H1 (cell line): ENCODE measurements at regions not wholly inside any gene's neighbourhood (a gene's known extent, or its start where the extent isn't known, plus 50 kb on each side); places are given as distances from the start of the nearest gene placed in this dataset.

Experiments
- CTCF ChIA-PET: fragments of 300-600 bp; sonication (Branson Sonifier 250); formaldehyde crosslinking; loops from one replicate; lab custom pipeline; 2021; ENCODE audit not compliant: partially characterized antibody; lab: Charles Lee
- POLR2A ChIA-PET: fragments of 300-600 bp; sonication (Branson Sonifier 250); formaldehyde crosslinking; loops from one replicate; lab custom pipeline; 2021; ENCODE audit warnings: inconsistent platforms; ENCODE audit not compliant: partially characterized antibody; lab: Charles Lee
- DNase-seq, 2 experiments: peaks; one replicate each; pipeline versions ENCODE4 v3.0.0 to v3.0.0-alpha.2; 2010 to 2022; ENCODE audit warnings: low spot score in 2 of 2, low read depth in 1 of 2, mixed read lengths in 1 of 2
- FAIRE-seq: peaks from 2 replicates; lab custom pipeline; 2011; peaks lifted over from hg19 to GRCh38; lab: Jason Lieb, UNC
- H2AFZ ChIP-seq: 2 replicates; pipeline ENCODE4 v1.8.1; 2012; ENCODE audit warnings: low read length, inconsistent platforms
- H2AK5ac ChIP-seq: 2 replicates; pipeline ENCODE4 v1.6.1; 2013; ENCODE audit warnings: low read depth, low read length
- H2BK120ac ChIP-seq: replicated peaks from 2 replicates; pipeline ENCODE3; 2013; ENCODE audit warnings: low read depth, low read length, inconsistent platforms
- H2BK12ac ChIP-seq: 2 replicates; pipeline ENCODE4 v1.6.1; 2013; ENCODE audit warnings: low read depth, low read length
- H2BK15ac ChIP-seq: 2 replicates; pipeline ENCODE4 v1.6.1; 2013; ENCODE audit warnings: low read length
- H2BK20ac ChIP-seq: 2 replicates; pipeline ENCODE4 v1.6.1; 2013; ENCODE audit warnings: low read length
- H2BK5ac ChIP-seq: 2 replicates; pipeline ENCODE4 v1.6.1; 2013; ENCODE audit warnings: low read depth, low read length
- H3K14ac ChIP-seq: 2 replicates; pipeline ENCODE4 v1.6.1; 2013; ENCODE audit warnings: inconsistent platforms; ENCODE audit not compliant: insufficient read length
- H3K18ac ChIP-seq: 2 replicates; pipeline ENCODE4 v1.6.1; 2013; ENCODE audit warnings: low read length; ENCODE audit errors: extremely low read depth
- H3K23ac ChIP-seq: 2 replicates; pipeline ENCODE4 v1.6.1; 2013; ENCODE audit warnings: inconsistent platforms; ENCODE audit not compliant: insufficient read length
- H3K23me2 ChIP-seq: 2 replicates; pipeline ENCODE4 v1.6.1; 2013; ENCODE audit warnings: low read depth, low read length
- H3K27ac ChIP-seq: 2 replicates; pipeline ENCODE4 v1.6.1; 2011; ENCODE audit warnings: low read depth, low read length, inconsistent platforms
- H3K27me3 ChIP-seq, 4 experiments: replicated peaks in 1 of 4; 1 replicate in 1 of 4; 2 replicates in 3 of 4; pipeline versions ENCODE4 v1.6.1 to v1.8.1; 2011 to 2013; ENCODE audit warnings: low read length in 3 of 4, mild to moderate bottlenecking in 3 of 4, inconsistent platforms in 2 of 4, mixed read lengths in 2 of 4, moderate library complexity in 1 of 4; ENCODE audit not compliant: control insufficient read depth in 3 of 4, insufficient read depth in 3 of 4; ENCODE audit errors: extremely low read depth in 1 of 4
- H3K36me3 ChIP-seq, 4 experiments: 2 replicates each; pipeline versions ENCODE4 v1.6.1 to v1.8.1; 2011 to 2013; ENCODE audit warnings: mild to moderate bottlenecking in 4 of 4, low read length in 3 of 4, moderate library complexity in 2 of 4, control low read depth in 1 of 4, inconsistent platforms in 1 of 4; ENCODE audit not compliant: insufficient read depth in 4 of 4, control insufficient read depth in 2 of 4
- H3K4ac ChIP-seq: replicated peaks from 2 replicates; pipeline ENCODE3; 2013; ENCODE audit warnings: low read length, low read depth, mixed read lengths, inconsistent platforms; ENCODE audit not compliant: insufficient read length
- H3K4me1 ChIP-seq, 4 experiments: replicated peaks in 1 of 4; 1 replicate in 1 of 4; 2 replicates in 3 of 4; pipeline versions ENCODE4 v1.6.1 to v1.8.1; 2011 to 2013; ENCODE audit warnings: low read length in 3 of 4, inconsistent platforms in 2 of 4, mixed read lengths in 1 of 4; ENCODE audit not compliant: insufficient read depth in 4 of 4, control insufficient read depth in 3 of 4
- H3K4me2 ChIP-seq, 2 experiments: 2 replicates each; pipeline versions ENCODE4 v1.6.1 to v1.8.1; 2011 to 2013; ENCODE audit warnings: low read depth in 2 of 2, low read length in 2 of 2, control low read depth in 1 of 2, inconsistent platforms in 1 of 2, mild to moderate bottlenecking in 1 of 2; ENCODE audit not compliant: insufficient read depth in 1 of 2
- H3K4me3 ChIP-seq, 4 experiments: fragments of 200-600, 300-600 bp in 1 of 4; sonication (generic), shearing (Covaris generic), sonication (Bioruptor Twin) in 1 of 4; 2 replicates each; pipeline versions ENCODE4 v1.5.1 to v1.8.1; 2011 to 2016; ENCODE audit warnings: low read length in 4 of 4, low read depth in 3 of 4, control low read depth in 2 of 4, inconsistent platforms in 2 of 4, mild to moderate bottlenecking in 2 of 4, mixed read lengths in 1 of 4, moderate library complexity in 1 of 4; ENCODE audit not compliant: insufficient read depth in 2 of 4; ENCODE audit errors: extremely low read depth in 1 of 4
- H3K56ac ChIP-seq: replicated peaks from 2 replicates; pipeline ENCODE3; 2013; ENCODE audit warnings: low read depth, mild to moderate bottlenecking, mixed read lengths, low read length, inconsistent platforms; ENCODE audit not compliant: insufficient read length
- H3K79me1 ChIP-seq: 2 replicates; pipeline ENCODE4 v1.6.1; 2013; ENCODE audit warnings: low read depth, low read length, control low read depth
- H3K79me2 ChIP-seq, 2 experiments: 2 replicates each; pipeline versions ENCODE4 v1.6.1 to v1.8.1; 2012 to 2013; ENCODE audit warnings: low read length in 2 of 2, mild to moderate bottlenecking in 2 of 2, inconsistent platforms in 1 of 2; ENCODE audit not compliant: insufficient read depth in 2 of 2, control insufficient read depth in 1 of 2
- H3K9ac ChIP-seq, 4 experiments: replicated peaks in 1 of 4; 1 replicate in 1 of 4; 2 replicates in 3 of 4; pipeline versions ENCODE4 v1.6.1 to v1.8.1; 2011 to 2013; ENCODE audit warnings: low read depth in 3 of 4, low read length in 3 of 4, control low read depth in 2 of 4, mild to moderate bottlenecking in 2 of 4, moderate library complexity in 2 of 4, inconsistent platforms in 1 of 4; ENCODE audit errors: extremely low read depth in 1 of 4
- H3K9me3 ChIP-seq, 2 experiments: 2 replicates each; pipeline versions ENCODE4 v1.6.1 to v1.8.1; 2012 to 2013; ENCODE audit warnings: mild to moderate bottlenecking in 2 of 2, moderate library complexity in 2 of 2, control low read depth in 1 of 2, inconsistent platforms in 1 of 2, low read depth in 1 of 2, low read length in 1 of 2, mixed read lengths in 1 of 2; ENCODE audit not compliant: insufficient read depth in 2 of 2
- H4K20me1 ChIP-seq, 2 experiments: replicated peaks in 1 of 2; 2 replicates each; pipeline versions ENCODE3 to v1.8.1; 2011 to 2013; ENCODE audit warnings: inconsistent platforms in 2 of 2, low read length in 2 of 2, mild to moderate bottlenecking in 1 of 2; ENCODE audit not compliant: insufficient read depth in 2 of 2, control insufficient read depth in 1 of 2
- H4K5ac ChIP-seq: 2 replicates; pipeline ENCODE4 v1.6.1; 2013; ENCODE audit warnings: low read length, low read depth, mixed read lengths, inconsistent platforms; ENCODE audit not compliant: insufficient read length
- H4K8ac ChIP-seq: 2 replicates; pipeline ENCODE4 v1.8.0; 2013; ENCODE audit warnings: mild to moderate bottlenecking, moderate library complexity, low read length, inconsistent platforms; ENCODE audit not compliant: insufficient read depth; ENCODE audit errors: extremely low read depth
- H4K91ac ChIP-seq: replicated peaks from 2 replicates; pipeline ENCODE3; 2013; ENCODE audit warnings: low read length, mixed read lengths, inconsistent platforms; ENCODE audit not compliant: insufficient read length
- ATF3 ChIP-seq: IDR thresholded peaks from 2 replicates; pipeline ENCODE4 v1.6.1; 2011; ENCODE audit warnings: low read depth, mild to moderate bottlenecking, low read length; ENCODE audit not compliant: insufficient read depth
- CTBP2 ChIP-seq: IDR thresholded peaks from 2 replicates; pipeline ENCODE4 v1.7.0; 2011; ENCODE audit warnings: borderline replicate concordance, mild to moderate bottlenecking, moderate library complexity, mixed read lengths, low read length; ENCODE audit not compliant: insufficient read depth, insufficient read length
- EZH2 ChIP-seq: fragments of 200-600 bp; sonication (generic); IDR thresholded peaks from 2 replicates; pipeline ENCODE4 v1.7.1; 2012; ENCODE audit warnings: low read depth, mild to moderate bottlenecking, moderate library complexity, low read length, inconsistent platforms; ENCODE audit not compliant: severe bottlenecking
- FOSL1 ChIP-seq: IDR thresholded peaks from 2 replicates; pipeline ENCODE4 v1.6.1; 2011; ENCODE audit warnings: mild to moderate bottlenecking, low read depth, low read length, moderate library complexity; ENCODE audit not compliant: insufficient read depth
- GABPA ChIP-seq: IDR thresholded peaks from 2 replicates; pipeline ENCODE4 v1.6.1; 2011; ENCODE audit warnings: mild to moderate bottlenecking, low read length, moderate library complexity, borderline replicate concordance; ENCODE audit not compliant: insufficient read depth
- KDM5A ChIP-seq: fragments of 200-600 bp; IDR thresholded peaks from 2 replicates; pipeline ENCODE4 v1.7.1; 2012; ENCODE audit warnings: mild to moderate bottlenecking, low read length, inconsistent platforms, mixed read lengths
- NRF1 ChIP-seq: IDR thresholded peaks from 2 replicates; pipeline ENCODE4 v1.6.1; 2011; ENCODE audit warnings: mild to moderate bottlenecking, low read depth, low read length, improper control_type of control experiment
- RBBP5 ChIP-seq: IDR thresholded peaks from 2 replicates; pipeline ENCODE4 v1.7.1; 2012; ENCODE audit warnings: low read depth, mild to moderate bottlenecking, inconsistent platforms, low read length, moderate library complexity, borderline replicate concordance
- SUZ12 ChIP-seq: fragments of 200-600 bp; sonication (generic); IDR thresholded peaks from 2 replicates; pipeline ENCODE4 v1.6.1; 2012; ENCODE audit warnings: mild to moderate bottlenecking, inconsistent platforms, low read length, moderate library complexity, mixed read lengths
- ZNF274 ChIP-seq: IDR thresholded peaks from 2 replicates; pipeline ENCODE4 v1.7.0; 2012; ENCODE audit warnings: low read length, borderline replicate concordance; ENCODE audit errors: extremely low read depth
- WGBS, 2 experiments: shearing (Covaris generic) in 1 of 2; methylation state at CpG; one replicate each; pipeline versions ENCODE4 v1.1.6 to v1.1.7; 2013 to 2015; ENCODE audit warnings: low lambda C conversion rate in 2 of 2, mixed read lengths in 2 of 2, inconsistent platforms in 1 of 2, low coverage in 1 of 2, missing lambda C conversion rate in 1 of 2; ENCODE audit not compliant: insufficient replicate concordance in 2 of 2, insufficient coverage in 1 of 2, insufficient read length in 1 of 2; ENCODE audit errors: extremely low coverage in 1 of 2, missing lambda C conversion rate in 1 of 2; 5-methylcytosine and 5-hydroxymethylcytosine counted together

- no peak overlapping the region for H2BK5ac ChIP-seq
- H3K79me1 ChIP-seq: no peaks in the 10 kb centered on the region
- H3K9ac ChIP-seq: no peak overlapping the region
- H3K27ac ChIP-seq: no peak overlapping the region
- H2AK5ac ChIP-seq: no peak overlapping the region
- no peak overlapping the region for H2BK20ac ChIP-seq
- H2AFZ ChIP-seq: no peak overlapping the region
- no peak overlapping the region for H3K18ac ChIP-seq
- H3K79me2 ChIP-seq: no peaks in the 10 kb centered on the region
- DNase-seq: no peak
- H3K4me2 ChIP-seq: no peak overlapping the region
- FAIRE-seq: no peak
- no peak overlapping the region for H2BK12ac ChIP-seq
- H3K4me3 ChIP-seq: no peak overlapping the region
- no peaks in the 10 kb centered on the region for H3K4me1 ChIP-seq
- WGBS, 2 experiments: 98% methylated on average over 4 of the region's 4 CpGs; no CpG with 5 or more reads in 1 of the 2 experiments
- H3K56ac ChIP-seq: no peak overlapping the region
- no peak overlapping the region for H4K5ac ChIP-seq
- H3K23ac ChIP-seq: no peak overlapping the region
- POLR2A ChIA-PET: interaction anchor here (0.6 kb wide), 1 partner anchor 138 kb away, joined by 4 read pairs; no protein-coding TSS in a partner anchor
- CTCF ChIA-PET: interaction anchor here (1.2 kb wide), 4 partner anchors 23 to 453 kb away, joined by 3 to 4 read pairs (median 4); no protein-coding TSS in a partner anchor
- no peak overlapping the region for H2BK15ac ChIP-seq
- no peak overlapping the region for H2BK120ac ChIP-seq
- no peaks in the 10 kb centered on the region for H3K27me3 ChIP-seq
- no peaks in the 10 kb centered on the region for H3K9me3 ChIP-seq
- no peaks in the 10 kb centered on the region for H4K20me1 ChIP-seq
- H4K8ac ChIP-seq: no peak overlapping the region
- no peak for TF ChIP-seq NRF1
- TF ChIP-seq GABPA: no peak
- TF ChIP-seq ZNF274: no peak
- no peak for TF ChIP-seq SUZ12
- no peak for TF ChIP-seq EZH2
- TF ChIP-seq FOSL1: no peak
- TF ChIP-seq RBBP5: no peak
- TF ChIP-seq KDM5A: no peak
- no peak for TF ChIP-seq CTBP2
- no peak for TF ChIP-seq ATF3
- TF ChIP-seq, all 59 proteins: peak for 0
- no peak overlapping the region for H3K14ac ChIP-seq
- no peaks in the 10 kb centered on the region for H3K36me3 ChIP-seq
- no peak overlapping the region for H4K91ac ChIP-seq
- no peak overlapping the region for H3K4ac ChIP-seq
- no peaks in the 10 kb centered on the region for H3K23me2 ChIP-seq
Measured at GRCh38 chr4:36852856-36853255, 391.7 kb upstream of the NWD2 start.
